ENCODE measurements at regions not wholly inside any gene's neighbourhood (a gene's known extent, or its start where the extent isn't known, plus 50 kb on each side); places are given as distances from the start of the nearest gene placed in this dataset.
A peak's percentile ranks its signal among the peaks of the same experiment; 100 is the strongest.
"Not testable (repeated sequence)": the region's sequence is repeated elsewhere in the genome, so short reads cannot be mapped to it uniquely, and the experiment has no call there.

- peak; percentile 97 for DNase-seq (ENCODE audit: low read depth)
These were observed 57.1 kb upstream of the KMT2E start for GRCh38 chr7:104956753-104957450.

GRCh38 chr7:104958371-104958865 is 55.6 kb upstream of the KMT2E start:
- DNase-seq (ENCODE audit: low read depth): no peak

- not testable (repeated sequence) for DNase-seq (ENCODE audit: low read depth)
These were observed 54.5 kb upstream of the KMT2E start for GRCh38 chr7:104959483-104959882.

GRCh38 chr7:104960741-104961448 is 53.1 kb upstream of the KMT2E start:
- DNase-seq (ENCODE audit: low read depth): no peak

GRCh38 chr7:104961821-104962220 is 52.2 kb upstream of the KMT2E start:
- DNase-seq (ENCODE audit: low read depth): no peak

- no peak for DNase-seq (ENCODE audit: low read depth)
These were observed 51.2 kb upstream of the KMT2E start for GRCh38 chr7:104962781-104963180.

- no peak for DNase-seq (ENCODE audit: low read depth)
These were observed 50.5 kb upstream of the KMT2E start for GRCh38 chr7:104963378-104963990.

GRCh38 chr7:104963991-104964385 is 50.0 kb upstream of the KMT2E start:
- no peak for DNase-seq (ENCODE audit: low read depth)
